HepG2 (cell line): ENCODE measurements at regions not wholly inside any gene's neighbourhood (a gene's known extent, or its start where the extent isn't known, plus 50 kb on each side); places are given as distances from the start of the nearest gene placed in this dataset.

ENCODE experiments used
- GATAD1 ChIP-seq: IDR thresholded peaks from 2 replicates; pipeline ENCODE4 v1.6.1; 2016; ENCODE audit warnings: missing genetic modification reagents, missing compliant biosample characterization
- GZF1 ChIP-seq: sonication (generic); formaldehyde crosslinking; IDR thresholded peaks from 2 replicates; pipeline ENCODE4 v1.5.1; 2020; ENCODE audit warnings: mild to moderate bottlenecking, missing genetic modification reagents
- HINFP ChIP-seq: sonication (generic); formaldehyde crosslinking; IDR thresholded peaks from 2 replicates; pipeline ENCODE4 v1.4.0; 2020; ENCODE audit warnings: low read depth, mild to moderate bottlenecking, missing genetic modification reagents
- HOXA3 ChIP-seq: sonication (generic); formaldehyde crosslinking; IDR thresholded peaks from 2 replicates; pipeline ENCODE4 v1.5.0; 2020; ENCODE audit warnings: missing genetic modification reagents
- MED1 ChIP-seq: sonication (generic); formaldehyde crosslinking; IDR thresholded peaks from 2 replicates; pipeline ENCODE4 v1.4.0; 2020; ENCODE audit warnings: missing genetic modification reagents
- MYPOP ChIP-seq: sonication (generic); formaldehyde crosslinking; IDR thresholded peaks from 2 replicates; pipeline ENCODE4 v1.8.1; 2023; ENCODE audit warnings: mild to moderate bottlenecking, moderate library complexity, missing genetic modification reagents
- NCOA2 ChIP-seq: sonication (generic); formaldehyde crosslinking; IDR thresholded peaks from 2 replicates; pipeline ENCODE4 v1.8.0; 2022; ENCODE audit warnings: inconsistent platforms
- PHF5A ChIP-seq: IDR thresholded peaks from one replicate; pipeline ENCODE4 v1.6.1; 2018; ENCODE audit warnings: low read depth, missing genetic modification reagents; ENCODE audit not compliant: unreplicated experiment
- SOX13 ChIP-seq, 3 experiments: fragments of 450-650 bp in 1 of 3; sonication (generic) in 1 of 3; formaldehyde crosslinking in 1 of 3; IDR thresholded peaks in 2 of 3; conservative IDR thresholded peaks in 1 of 3; 2 replicates each; pipeline versions ENCODE4 v1.5.0 to v1.6.1; 2016 to 2020; ENCODE audit warnings: antibody characterized with exemption in 1 of 3, mild to moderate bottlenecking in 1 of 3, missing compliant biosample characterization in 1 of 3, missing genetic modification reagents in 1 of 3, moderate library complexity in 1 of 3
- SRY ChIP-seq: sonication (generic); formaldehyde crosslinking; IDR thresholded peaks from 2 replicates; pipeline ENCODE4 v1.8.0; 2022; ENCODE audit warnings: mild to moderate bottlenecking, missing genetic modification reagents
- TP53 ChIP-seq: sonication (generic); formaldehyde crosslinking; conservative IDR thresholded peaks from 2 replicates; pipeline ENCODE4 v1.4.0; 2020; ENCODE audit warnings: missing genetic modification reagents
- TRIM24 ChIP-seq: sonication (generic); formaldehyde crosslinking; IDR thresholded peaks from 2 replicates; pipeline ENCODE4 v1.8.0; 2022; ENCODE audit warnings: mild to moderate bottlenecking, missing genetic modification reagents
- U2AF1 ChIP-seq: fragments of 200-400 bp; formaldehyde crosslinking; optimal IDR thresholded peaks from 2 replicates; pipeline ENCODE3; 2017; ENCODE audit warnings: mild to moderate bottlenecking, low read depth, low read length
- ZBTB44 ChIP-seq: sonication (generic); formaldehyde crosslinking; IDR thresholded peaks from 2 replicates; pipeline ENCODE4 v1.4.0; 2020; ENCODE audit warnings: missing genetic modification reagents
- ZBTB7B ChIP-seq: sonication (generic); formaldehyde crosslinking; IDR thresholded peaks from 2 replicates; pipeline ENCODE4 v1.4.0; 2020; ENCODE audit warnings: missing genetic modification reagents
- ZBTB8A ChIP-seq: sonication (generic); formaldehyde crosslinking; IDR thresholded peaks from 2 replicates; pipeline ENCODE4 v1.4.0; 2020; ENCODE audit warnings: mild to moderate bottlenecking, low read depth, missing genetic modification reagents, borderline replicate concordance
- ZIK1 ChIP-seq: sonication (generic); formaldehyde crosslinking; IDR thresholded peaks from 2 replicates; pipeline ENCODE4 v1.5.0; 2020; ENCODE audit warnings: mild to moderate bottlenecking, low read depth, missing genetic modification reagents, borderline replicate concordance
- ZKSCAN8 ChIP-seq: IDR thresholded peaks from 2 replicates; pipeline ENCODE4 v1.6.1; 2016; ENCODE audit warnings: borderline replicate concordance, missing genetic modification reagents, missing compliant biosample characterization
- ZNF256 ChIP-seq: sonication (generic); formaldehyde crosslinking; conservative IDR thresholded peaks from 2 replicates; pipeline ENCODE4 v1.4.0; 2020; ENCODE audit warnings: missing genetic modification reagents
- ZNF615 ChIP-seq: sonication (generic); formaldehyde crosslinking; IDR thresholded peaks from 2 replicates; pipeline ENCODE4 v1.5.0; 2020; ENCODE audit warnings: mild to moderate bottlenecking, missing genetic modification reagents, borderline replicate concordance
- ZNF691 ChIP-seq: sonication (generic); formaldehyde crosslinking; IDR thresholded peaks from 2 replicates; pipeline ENCODE4 v1.4.0; 2020; ENCODE audit warnings: missing genetic modification reagents, low read depth, mild to moderate bottlenecking, borderline replicate concordance
- ZSCAN29 ChIP-seq: sonication (generic); formaldehyde crosslinking; conservative IDR thresholded peaks from 2 replicates; pipeline ENCODE4 v1.4.0; 2020; ENCODE audit warnings: mild to moderate bottlenecking, missing genetic modification reagents
- ZSCAN5A ChIP-seq: sonication (generic); formaldehyde crosslinking; IDR thresholded peaks from 2 replicates; pipeline ENCODE4 v1.8.0; 2022; ENCODE audit warnings: mild to moderate bottlenecking, missing genetic modification reagents, borderline replicate concordance
- ZSCAN9 ChIP-seq: IDR thresholded peaks from 2 replicates; pipeline ENCODE4 v1.6.1; 2016; ENCODE audit warnings: borderline replicate concordance

GRCh38 chr7:130896898-130897514 lies 163.0 kb upstream of the KLF14 start (continued):
- TF ChIP-seq U2AF1 = no peak
- TF ChIP-seq ZBTB44 (CRISPR knock-in tag) = no peak
- 0 out of 2 replicates have a peak, but pooled peaks have one; percentile 49 for TF ChIP-seq TP53 (CRISPR knock-in tag)
- 0 out of 2 replicates have a peak, but pooled peaks have one; percentile 49 for TF ChIP-seq ZSCAN29
- no peak for TF ChIP-seq ZKSCAN8 (CRISPR knock-in tag)
- TF ChIP-seq HINFP (CRISPR knock-in tag) = 0 out of 2 replicates have a peak, but pooled peaks have one; percentile 69
- TF ChIP-seq TRIM24 (CRISPR knock-in tag) = no peak
- peak; percentile 77; the same call in 1 of the 2 replicates for TF ChIP-seq ZBTB8A (CRISPR knock-in tag)
- peak; percentile 71 for TF ChIP-seq HOXA3 (CRISPR knock-in tag)
- TF ChIP-seq GATAD1 (CRISPR knock-in tag) = peak; percentile 20; the same call in 1 of the 2 replicates
- no peak for TF ChIP-seq ZNF256 (CRISPR knock-in tag)
- TF ChIP-seq ZIK1 = no peak
- no peak for TF ChIP-seq PHF5A (CRISPR knock-in tag)
- TF ChIP-seq GZF1 = no peak
- no peak for TF ChIP-seq ZSCAN5A (CRISPR knock-in tag)
- 0 out of 2 replicates have a peak, but pooled peaks have one; percentile 53 for TF ChIP-seq MYPOP (CRISPR knock-in tag)
- TF ChIP-seq SOX13 (IDR thresholded peaks at IDR 0.05) = no peak
- peak in 1 of 2 experiments; percentile 13; a peak in 1 of 4 replicates for TF ChIP-seq SOX13 (CRISPR knock-in tag; conservative IDR thresholded peaks at IDR 0.05 in 1 of 2, IDR thresholded peaks at IDR 0.05 in 1 of 2)
- peak; percentile 69; the same call in 1 of the 2 replicates for TF ChIP-seq ZNF691 (CRISPR knock-in tag)
- no peak for TF ChIP-seq SRY (CRISPR knock-in tag)
- TF ChIP-seq MED1 (CRISPR knock-in tag) = 0 out of 2 replicates have a peak, but pooled peaks have one; percentile 11
- no peak for TF ChIP-seq ZBTB7B
- TF ChIP-seq ZSCAN9 (CRISPR knock-in tag) = 0 out of 2 replicates have a peak, but pooled peaks have one; percentile 44
- no peak for TF ChIP-seq ZNF615 (CRISPR knock-in tag)
- TF ChIP-seq NCOA2 (CRISPR knock-in tag) = peak; percentile 19; the same call in 1 of the 2 replicates
